LNCAP (cell line): ENCODE measurements at regions not wholly inside any gene's neighbourhood (a gene's known extent, or its start where the extent isn't known, plus 50 kb on each side); places are given as distances from the start of the nearest gene placed in this dataset.

ENCODE experiments used
- TF ChIP-seq, protein P1 (sequence below): fragments of 450-650 bp; IDR thresholded peaks from 2 replicates; pipeline ENCODE4 v1.5.1; 2017; ENCODE audit warnings: mild to moderate bottlenecking

GRCh38 chr16:86414991-86415740 is 95.2 kb upstream of the FOXF1 start:
- TF ChIP-seq, protein P1, sequence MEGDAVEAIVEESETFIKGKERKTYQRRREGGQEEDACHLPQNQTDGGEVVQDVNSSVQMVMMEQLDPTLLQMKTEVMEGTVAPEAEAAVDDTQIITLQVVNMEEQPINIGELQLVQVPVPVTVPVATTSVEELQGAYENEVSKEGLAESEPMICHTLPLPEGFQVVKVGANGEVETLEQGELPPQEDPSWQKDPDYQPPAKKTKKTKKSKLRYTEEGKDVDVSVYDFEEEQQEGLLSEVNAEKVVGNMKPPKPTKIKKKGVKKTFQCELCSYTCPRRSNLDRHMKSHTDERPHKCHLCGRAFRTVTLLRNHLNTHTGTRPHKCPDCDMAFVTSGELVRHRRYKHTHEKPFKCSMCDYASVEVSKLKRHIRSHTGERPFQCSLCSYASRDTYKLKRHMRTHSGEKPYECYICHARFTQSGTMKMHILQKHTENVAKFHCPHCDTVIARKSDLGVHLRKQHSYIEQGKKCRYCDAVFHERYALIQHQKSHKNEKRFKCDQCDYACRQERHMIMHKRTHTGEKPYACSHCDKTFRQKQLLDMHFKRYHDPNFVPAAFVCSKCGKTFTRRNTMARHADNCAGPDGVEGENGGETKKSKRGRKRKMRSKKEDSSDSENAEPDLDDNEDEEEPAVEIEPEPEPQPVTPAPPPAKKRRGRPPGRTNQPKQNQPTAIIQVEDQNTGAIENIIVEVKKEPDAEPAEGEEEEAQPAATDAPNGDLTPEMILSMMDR, result no peak

DNA sequence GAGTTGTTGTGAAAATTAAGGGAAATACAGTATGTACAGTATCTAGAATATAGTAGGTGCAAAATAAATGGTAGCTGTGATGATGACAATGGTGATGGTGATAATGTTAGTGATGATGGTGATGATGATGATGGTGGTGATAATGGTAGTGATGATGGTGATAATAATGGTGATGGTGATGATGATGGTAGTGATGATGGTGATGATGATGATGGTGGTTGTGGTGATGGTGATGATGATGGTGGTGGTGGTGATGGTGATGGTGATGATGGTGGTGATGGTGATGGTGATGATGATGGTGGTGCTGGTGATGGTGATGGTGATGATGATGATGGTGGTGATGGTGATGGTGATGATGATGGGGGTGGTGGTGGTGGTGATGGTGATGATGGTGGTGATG is 91.3 kb upstream of the FOXF1 start:
- TF ChIP-seq, protein P1, result no peak

DNA sequence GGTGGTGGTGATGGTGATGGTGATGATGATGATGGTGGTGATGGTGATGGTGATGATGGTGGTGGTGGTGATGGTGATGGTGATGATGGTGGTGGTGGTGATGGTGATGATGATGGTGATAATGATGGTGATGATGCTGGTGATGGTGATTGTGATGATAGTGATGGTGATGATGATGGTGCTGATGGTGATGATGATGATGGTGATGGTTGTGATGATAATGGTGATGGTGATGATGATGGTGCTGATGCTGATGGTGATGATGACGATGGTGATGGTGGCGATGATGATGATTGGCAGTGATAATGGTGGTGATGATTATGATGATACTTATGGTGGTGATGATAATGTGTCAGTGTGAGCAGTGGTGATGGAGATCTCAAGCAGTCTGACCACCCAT is 90.8 kb upstream of the FOXF1 start:
- TF ChIP-seq, protein P1, result no peak

GRCh38 chr16:86421995-86422394 is 88.3 kb upstream of the FOXF1 start:
- TF ChIP-seq, protein P1, result no peak

DNA sequence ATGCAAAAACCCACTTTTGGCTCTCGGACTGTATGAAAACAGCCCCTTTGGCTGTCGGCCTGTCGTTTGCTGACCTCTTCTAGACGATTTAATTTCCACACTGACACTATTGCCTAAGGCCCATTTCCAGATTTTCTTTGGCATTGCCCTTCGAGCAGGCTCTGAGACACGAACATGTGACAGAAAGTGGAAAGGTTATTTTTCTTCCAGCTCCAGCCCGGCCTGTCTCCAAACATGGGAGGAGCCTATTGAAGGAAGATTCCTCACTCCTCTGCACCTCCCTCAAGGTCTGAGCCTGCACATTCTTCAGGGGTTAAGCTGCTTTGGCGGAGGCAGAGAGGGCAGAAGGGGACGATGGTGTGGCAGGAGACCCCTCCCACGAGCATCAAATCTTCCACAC is 85.9 kb upstream of the FOXF1 start:
- TF ChIP-seq, protein P1, result no peak

GRCh38 chr16:86424985-86425384 is 85.3 kb upstream of the FOXF1 start:
- TF ChIP-seq, protein P1, result no peak

GRCh38 chr16:86426063-86426642 is 84.2 kb upstream of the FOXF1 start:
- TF ChIP-seq, protein P1, result no peak
